ENCODE measurements at regions not wholly inside any gene's neighbourhood (a gene's known extent, or its start where the extent isn't known, plus 50 kb on each side); places are given as distances from the start of the nearest gene placed in this dataset.

DNA sequence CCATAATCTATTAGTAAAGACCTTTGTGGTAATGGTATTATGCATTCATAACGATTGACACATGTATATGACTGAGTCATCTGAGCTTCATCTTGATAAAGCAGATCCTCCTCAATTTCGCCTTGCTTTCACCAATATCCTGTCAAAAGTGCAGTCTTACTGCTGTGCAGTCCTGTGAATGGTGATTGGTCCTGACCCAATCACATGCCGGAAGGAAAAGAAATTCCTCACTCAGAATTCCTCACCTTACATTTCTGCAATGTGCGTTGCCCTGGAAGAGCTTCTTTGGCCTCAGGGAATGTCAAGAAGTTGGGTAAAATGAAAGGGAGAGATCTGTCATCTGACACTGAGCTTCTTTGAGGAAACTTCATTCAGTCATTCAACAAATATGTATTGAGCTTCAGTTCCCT, 121.0 kb upstream of the TSPAN2 start:
- POLR2A ChIA-PET: no interaction called here
- no peaks in the 10 kb centered on the region for H3K36me3 Mint-ChIP-seq (ENCODE audit: low read depth)

DNA sequence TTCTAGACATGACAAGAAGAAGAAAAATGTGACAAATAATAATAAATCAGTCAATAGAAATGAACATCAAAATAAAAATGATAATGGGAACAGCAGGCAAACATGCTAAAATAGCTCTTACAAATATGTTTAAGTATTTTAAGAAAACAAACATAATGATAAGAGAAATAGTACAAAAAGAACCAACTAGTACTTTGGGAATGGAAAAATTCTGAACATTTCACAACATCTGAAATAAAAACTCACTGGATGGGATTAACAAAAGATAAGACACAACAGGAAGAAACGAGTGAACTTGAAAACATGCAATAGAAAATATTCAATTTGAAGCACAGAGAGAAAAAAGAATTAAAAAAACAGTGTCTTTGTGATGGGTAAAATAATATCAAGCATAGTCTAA, 115.2 kb upstream of the TSPAN2 start:
- intact Hi-C loops (cut with DNase I, micrococcal nuclease): no loop called here
- DNase-seq (no peak), ATAC-seq (ENCODE audit: poor library complexity) (no peak)
- H3K36me3 ChIP-seq (ENCODE audit: insufficient read depth, low read length): no peaks in the 10 kb centered on the region
- Mint-ChIP-seq H3K4me3 (no peak overlapping the region), H3K27ac (no peak overlapping the region), H3K27me3 (peaks cover 26% of the 10 kb centered on the region), H3K36me3 (ENCODE audit: low read depth) (no peaks in the 10 kb centered on the region), H3K9me3 (no peaks in the 10 kb centered on the region), H3K4me1 (ENCODE audit: low read depth) (no peaks in the 10 kb centered on the region)
- H3K27ac ChIP-seq (ENCODE audit: low read depth in 1 of 2, low read length in 2 of 2): no peak overlapping the region
- CTCF ChIA-PET: no interaction called here
- no peak overlapping the region for H3K4me3 ChIP-seq (ENCODE audit: low read length)
- TF ChIP-seq, protein P1, sequence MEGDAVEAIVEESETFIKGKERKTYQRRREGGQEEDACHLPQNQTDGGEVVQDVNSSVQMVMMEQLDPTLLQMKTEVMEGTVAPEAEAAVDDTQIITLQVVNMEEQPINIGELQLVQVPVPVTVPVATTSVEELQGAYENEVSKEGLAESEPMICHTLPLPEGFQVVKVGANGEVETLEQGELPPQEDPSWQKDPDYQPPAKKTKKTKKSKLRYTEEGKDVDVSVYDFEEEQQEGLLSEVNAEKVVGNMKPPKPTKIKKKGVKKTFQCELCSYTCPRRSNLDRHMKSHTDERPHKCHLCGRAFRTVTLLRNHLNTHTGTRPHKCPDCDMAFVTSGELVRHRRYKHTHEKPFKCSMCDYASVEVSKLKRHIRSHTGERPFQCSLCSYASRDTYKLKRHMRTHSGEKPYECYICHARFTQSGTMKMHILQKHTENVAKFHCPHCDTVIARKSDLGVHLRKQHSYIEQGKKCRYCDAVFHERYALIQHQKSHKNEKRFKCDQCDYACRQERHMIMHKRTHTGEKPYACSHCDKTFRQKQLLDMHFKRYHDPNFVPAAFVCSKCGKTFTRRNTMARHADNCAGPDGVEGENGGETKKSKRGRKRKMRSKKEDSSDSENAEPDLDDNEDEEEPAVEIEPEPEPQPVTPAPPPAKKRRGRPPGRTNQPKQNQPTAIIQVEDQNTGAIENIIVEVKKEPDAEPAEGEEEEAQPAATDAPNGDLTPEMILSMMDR (IDR thresholded peaks at IDR 0.05): no peak
- no peaks in the 10 kb centered on the region for H3K9me3 ChIP-seq (ENCODE audit: control insufficient read depth in 1 of 2, insufficient read depth in 1 of 2, low read length in 2 of 2)
- no peaks in the 10 kb centered on the region for H3K4me1 ChIP-seq (ENCODE audit: insufficient read depth, low read length)
- POLR2A ChIA-PET: no interaction called here
- no peaks in the 10 kb centered on the region for H3K27me3 ChIP-seq (ENCODE audit: control insufficient read depth in 1 of 2, insufficient read depth in 2 of 2, low read length in 2 of 2)

More for the DNA sequence above, 121.0 kb upstream of the TSPAN2 start:
- CTCF ChIA-PET: no interaction called here
- Mint-ChIP-seq H3K27ac (no peak overlapping the region), H3K4me1 (ENCODE audit: low read depth) (no peaks in the 10 kb centered on the region), H3K4me3 (no peak overlapping the region), H3K9me3 (no peaks in the 10 kb centered on the region), H3K27me3 (peaks cover 13% of the 10 kb centered on the region)
- H3K4me1 ChIP-seq (ENCODE audit: insufficient read depth, low read length): no peaks in the 10 kb centered on the region
- TF ChIP-seq, protein P1 (IDR thresholded peaks at IDR 0.05): no peak
- H3K36me3 ChIP-seq (ENCODE audit: insufficient read depth, low read length): no peaks in the 10 kb centered on the region
- no peak for DNase-seq
- peaks cover 0 to 3% of the 10 kb centered on the region in 2 experiments for H3K9me3 ChIP-seq (ENCODE audit: control insufficient read depth in 1 of 2, insufficient read depth in 1 of 2, low read length in 2 of 2)
- no peaks in the 10 kb centered on the region for H3K27me3 ChIP-seq (ENCODE audit: control insufficient read depth in 1 of 2, insufficient read depth in 2 of 2, low read length in 2 of 2)
- intact Hi-C loops (cut with DNase I, micrococcal nuclease): no loop called here
- no peak for ATAC-seq (ENCODE audit: poor library complexity)
- H3K27ac ChIP-seq (ENCODE audit: low read depth in 1 of 2, low read length in 2 of 2): no peak overlapping the region
- H3K4me3 ChIP-seq (ENCODE audit: low read length): no peak overlapping the region

DNA sequence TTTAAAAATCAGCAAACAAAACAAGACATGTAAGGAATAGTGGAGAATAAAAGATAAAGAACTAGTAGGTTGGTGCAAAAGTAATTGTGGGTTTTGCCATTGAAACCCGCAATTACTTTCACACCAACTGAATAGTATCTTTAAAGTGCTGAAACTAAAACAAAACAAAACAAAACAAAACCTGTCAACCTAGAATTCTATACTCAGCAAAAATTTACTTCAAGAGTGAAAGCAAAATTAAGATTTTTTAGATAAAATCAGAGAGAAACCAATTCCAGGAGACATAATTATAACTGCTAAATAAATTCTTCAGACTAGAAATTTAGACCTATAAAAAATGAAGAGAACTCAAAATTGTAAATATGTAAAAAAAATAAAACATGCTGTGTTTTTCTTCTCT, 114.0 kb upstream of the TSPAN2 start:
- TF ChIP-seq, protein P1 (IDR thresholded peaks at IDR 0.05): no peak
- H3K4me3 Mint-ChIP-seq: no peak overlapping the region
- H3K4me3 ChIP-seq (ENCODE audit: low read length): no peak overlapping the region
- peaks cover 0 to 2% of the 10 kb centered on the region in 2 experiments for H3K27me3 ChIP-seq (ENCODE audit: control insufficient read depth in 1 of 2, insufficient read depth in 2 of 2, low read length in 2 of 2)
- H3K9me3 ChIP-seq (ENCODE audit: control insufficient read depth in 1 of 2, insufficient read depth in 1 of 2, low read length in 2 of 2): no peaks in the 10 kb centered on the region
- no peaks in the 10 kb centered on the region for H3K4me1 Mint-ChIP-seq (ENCODE audit: low read depth)
- no peaks in the 10 kb centered on the region for H3K36me3 Mint-ChIP-seq (ENCODE audit: low read depth)
- ATAC-seq (ENCODE audit: poor library complexity) (no peak), DNase-seq (no peak)
- H3K4me1 ChIP-seq (ENCODE audit: insufficient read depth, low read length): no peaks in the 10 kb centered on the region
- H3K9me3 Mint-ChIP-seq: no peaks in the 10 kb centered on the region
- H3K36me3 ChIP-seq (ENCODE audit: insufficient read depth, low read length): no peaks in the 10 kb centered on the region
- peaks cover 31% of the 10 kb centered on the region for H3K27me3 Mint-ChIP-seq
- ChIA-PET POLR2A (no interaction called here), CTCF (no interaction called here)
- H3K27ac ChIP-seq (ENCODE audit: low read depth in 1 of 2, low read length in 2 of 2): no peak overlapping the region
- H3K27ac Mint-ChIP-seq: no peak overlapping the region
- intact Hi-C loops (cut with DNase I, micrococcal nuclease): no loop called here

Data from CD4-positive, alpha-beta T cell (primary cell).